Coronary artery (tissue), 2 donors: ENCODE measurements at regions not wholly inside any gene's neighbourhood (a gene's known extent, or its start where the extent isn't known, plus 50 kb on each side); places are given as distances from the start of the nearest gene placed in this dataset.
A peak's percentile ranks its signal among the peaks of the same experiment; 100 is the strongest.
"Not testable (repeated sequence)": the region's sequence is repeated elsewhere in the genome, so short reads cannot be mapped to it uniquely, and the experiment has no call there.

Experiments
- DNase-seq: peaks from one replicate; pipeline ENCODE4 v3.0.0-alpha.2; 2017; ENCODE audit warnings: low spot score
- H3K27ac ChIP-seq, 2 donors: fragments of 200-600 bp; sonication (generic); one replicate each; pipeline ENCODE4 v1.5.1; 2016 to 2019
- H3K4me3 ChIP-seq: fragments of 200-600 bp; sonication (generic); 2 replicates; pipeline ENCODE4 v1.5.1; 2016; ENCODE audit warnings: mild to moderate bottlenecking, moderate library complexity
- TF ChIP-seq, protein P1 (sequence below): fragments of 200-600 bp; sonication (generic); IDR thresholded peaks from one replicate; pipeline ENCODE4 v1.5.1; 2019; ENCODE audit warnings: antibody characterized with exemption

DNA sequence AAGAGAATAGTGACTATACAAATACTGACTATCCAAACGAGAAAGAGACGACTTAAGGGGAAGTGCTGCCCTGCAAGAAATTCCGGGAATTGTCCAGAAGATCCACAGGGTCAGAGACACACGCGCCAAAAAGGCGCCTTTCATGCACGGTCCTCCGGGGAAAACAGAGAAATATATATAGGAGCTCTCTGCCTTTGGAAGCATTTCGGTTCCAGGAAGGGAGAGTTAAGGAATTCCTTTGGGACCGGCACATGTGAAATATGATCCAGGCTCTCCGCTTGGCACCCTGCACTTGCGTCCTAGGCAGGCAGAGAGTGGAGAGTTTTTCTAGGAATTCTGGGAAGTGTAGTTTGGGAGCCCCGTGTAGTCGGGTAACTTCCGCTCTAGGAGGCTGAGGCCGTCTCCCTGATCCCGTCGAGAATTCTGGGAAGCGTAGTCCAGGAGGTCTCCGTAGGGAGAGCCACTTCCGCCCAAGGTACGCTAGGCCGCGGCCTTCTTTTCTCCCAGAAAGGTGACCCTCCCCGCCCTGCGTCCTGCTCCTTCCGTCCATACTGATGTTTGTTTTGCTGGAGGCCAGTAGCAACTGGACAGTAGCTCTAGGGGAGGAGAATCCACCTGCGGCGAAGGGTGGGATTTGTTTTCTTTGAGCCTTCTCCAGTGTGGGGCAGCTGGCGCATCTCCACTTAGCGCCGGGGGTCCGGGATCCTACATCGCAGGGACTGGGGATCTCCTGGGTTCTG, 69.4 kb upstream of the GPR39 start:
- DNase-seq, H3K27ac ChIP-seq: not testable (repeated sequence)
- peak overlapping the region; percentile 61 for H3K4me3 ChIP-seq

DNA sequence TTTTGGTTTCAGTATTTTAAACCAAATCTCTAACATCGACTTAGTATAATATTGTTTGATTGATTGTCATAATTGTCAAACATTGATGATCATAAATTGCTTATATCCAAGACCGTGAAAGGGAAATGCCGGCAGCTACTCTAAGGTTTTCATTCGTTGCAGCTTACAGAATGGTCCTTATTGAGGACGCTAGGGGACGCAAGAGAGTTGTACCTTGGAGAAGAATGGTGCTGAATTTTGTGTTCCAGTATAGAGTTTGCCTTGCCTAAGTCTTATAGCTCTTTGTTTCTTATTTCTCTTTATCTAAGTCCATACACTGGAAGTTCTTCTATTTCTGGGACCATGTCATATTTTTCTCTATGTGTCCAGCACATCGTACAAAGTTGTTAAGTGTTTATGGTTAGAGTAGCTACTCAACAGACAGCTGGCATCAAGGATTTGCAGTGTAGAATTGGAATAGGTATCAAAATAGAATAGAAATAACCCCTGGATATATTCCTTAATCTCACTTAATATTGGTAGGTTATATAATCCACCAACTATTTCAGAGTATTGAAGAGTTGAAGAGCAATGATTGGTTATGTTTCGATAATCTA, 67.4 kb upstream of the GPR39 start:
- DNase-seq, H3K27ac ChIP-seq, H3K4me3 ChIP-seq: not testable (repeated sequence)

DNA sequence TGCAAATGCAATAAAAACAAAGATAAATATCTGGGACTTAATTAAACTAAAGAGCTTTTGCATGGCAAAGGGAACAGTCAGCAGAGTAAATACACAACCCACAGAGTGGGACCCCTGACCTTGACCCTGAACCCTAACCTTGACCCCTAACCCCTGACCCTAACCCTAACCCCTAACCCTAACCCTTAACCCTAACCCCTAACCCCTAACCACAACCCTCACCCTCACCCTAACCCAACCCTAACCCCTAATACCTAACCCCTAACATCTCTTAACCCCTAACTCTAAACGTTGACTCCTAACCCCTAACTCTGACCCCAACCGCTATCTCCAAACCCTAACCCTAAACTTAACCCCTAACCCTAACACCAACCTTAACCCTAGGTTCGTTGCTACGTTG, 64.9 kb upstream of the GPR39 start:
- not testable (repeated sequence) for H3K4me3 ChIP-seq, H3K27ac ChIP-seq, DNase-seq

GRCh38 chr2:132352481-132353001, 64.1 kb upstream of the GPR39 start:
- not testable (repeated sequence) for H3K27ac ChIP-seq, DNase-seq
- peak overlapping the region; percentile 73 for H3K4me3 ChIP-seq

GRCh38 chr2:132353380-132353779, 63.2 kb upstream of the GPR39 start:
- H3K4me3 ChIP-seq, result peak overlapping the region; percentile 73
- H3K27ac ChIP-seq, DNase-seq: not testable (repeated sequence)

GRCh38 chr2:132360964-132361363, 55.6 kb upstream of the GPR39 start:
- H3K4me3 ChIP-seq, DNase-seq: not testable (repeated sequence)

DNA sequence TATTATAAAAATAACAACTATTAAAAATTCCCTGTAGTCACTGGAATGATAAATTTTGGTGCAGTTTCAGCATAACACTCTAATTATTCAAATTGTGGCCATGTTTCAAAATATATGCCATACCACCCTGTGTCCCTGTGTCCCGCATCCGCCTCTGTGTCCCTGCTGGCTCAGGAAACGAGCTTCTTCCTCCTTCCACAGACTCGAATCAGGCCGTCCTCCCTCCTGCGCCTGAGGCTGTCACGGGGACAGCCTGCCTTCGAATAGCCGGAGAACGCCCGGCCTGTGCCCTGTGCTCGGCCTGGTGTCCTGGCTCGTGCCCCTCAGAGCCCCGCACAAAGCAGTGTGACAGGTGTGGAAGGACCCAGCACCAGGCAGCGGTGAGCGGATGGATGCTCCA, 55.1 kb upstream of the GPR39 start:
- DNase-seq, H3K4me3 ChIP-seq, H3K27ac ChIP-seq: not testable (repeated sequence)

More at GRCh38 chr2:132360964-132361363, 55.6 kb upstream of the GPR39 start:
- not testable (repeated sequence) for H3K27ac ChIP-seq

GRCh38 chr2:132363352-132363751, 53.3 kb upstream of the GPR39 start:
- not testable (repeated sequence) for DNase-seq, H3K4me3 ChIP-seq, H3K27ac ChIP-seq

- H3K27ac ChIP-seq, DNase-seq, H3K4me3 ChIP-seq: not testable (repeated sequence)
Observed at GRCh38 chr2:132365963-132366362, 50.6 kb upstream of the GPR39 start.

GRCh38 chr2:132366421-132367180, 50.0 kb upstream of the GPR39 start:
- no peak overlapping the region for H3K27ac ChIP-seq
- TF ChIP-seq, protein P1, sequence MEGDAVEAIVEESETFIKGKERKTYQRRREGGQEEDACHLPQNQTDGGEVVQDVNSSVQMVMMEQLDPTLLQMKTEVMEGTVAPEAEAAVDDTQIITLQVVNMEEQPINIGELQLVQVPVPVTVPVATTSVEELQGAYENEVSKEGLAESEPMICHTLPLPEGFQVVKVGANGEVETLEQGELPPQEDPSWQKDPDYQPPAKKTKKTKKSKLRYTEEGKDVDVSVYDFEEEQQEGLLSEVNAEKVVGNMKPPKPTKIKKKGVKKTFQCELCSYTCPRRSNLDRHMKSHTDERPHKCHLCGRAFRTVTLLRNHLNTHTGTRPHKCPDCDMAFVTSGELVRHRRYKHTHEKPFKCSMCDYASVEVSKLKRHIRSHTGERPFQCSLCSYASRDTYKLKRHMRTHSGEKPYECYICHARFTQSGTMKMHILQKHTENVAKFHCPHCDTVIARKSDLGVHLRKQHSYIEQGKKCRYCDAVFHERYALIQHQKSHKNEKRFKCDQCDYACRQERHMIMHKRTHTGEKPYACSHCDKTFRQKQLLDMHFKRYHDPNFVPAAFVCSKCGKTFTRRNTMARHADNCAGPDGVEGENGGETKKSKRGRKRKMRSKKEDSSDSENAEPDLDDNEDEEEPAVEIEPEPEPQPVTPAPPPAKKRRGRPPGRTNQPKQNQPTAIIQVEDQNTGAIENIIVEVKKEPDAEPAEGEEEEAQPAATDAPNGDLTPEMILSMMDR, result no peak
- no peak for DNase-seq
- H3K4me3 ChIP-seq, result no peak overlapping the region
